ENCODE measurements at regions not wholly inside any gene's neighbourhood (a gene's known extent, or its start where the extent isn't known, plus 50 kb on each side); places are given as distances from the start of the nearest gene placed in this dataset.
A peak's percentile ranks its signal among the peaks of the same experiment; 100 is the strongest.

GRCh38 chr6:157760589-157761330 is 62.3 kb upstream of the SNX9 start (continued):
- TF ChIP-seq STAT6 (CRISPR knock-in tag; IDR thresholded peaks at IDR 0.05) (no peak), ZBTB5 (IDR thresholded peaks at IDR 0.05) (no peak), DACH1 (IDR thresholded peaks at IDR 0.05; ENCODE audit: partially characterized antibody) (peak; percentile 64), MTA2 (IDR thresholded peaks at IDR 0.05; ENCODE audit: low read depth) (no peak), CREB1 (IDR thresholded peaks at IDR 0.05) (no peak), CREB1 (CRISPR knock-in tag; IDR thresholded peaks at IDR 0.05) (no peak), EGR1 (conservative IDR thresholded peaks at IDR 0.05) (peak; percentile 34; the same call in 1 of the 2 replicates), BRF1 (IDR thresholded peaks at IDR 0.05; ENCODE audit: borderline replicate concordance, extremely low read depth, insufficient read length) (no peak)

Data from K562 (cell line).